GM12864 (cell line): ENCODE measurements at regions not wholly inside any gene's neighbourhood (a gene's known extent, or its start where the extent isn't known, plus 50 kb on each side); places are given as distances from the start of the nearest gene placed in this dataset.
"Not testable (repeated sequence)": the region's sequence is repeated elsewhere in the genome, so short reads cannot be mapped to it uniquely, and the experiment has no call there.

Source experiments
- DNase-seq: peaks from one replicate; pipeline ENCODE4 v3.0.0-alpha.2; 2011; ENCODE audit warnings: low read depth
- H3K4me3 ChIP-seq: 2 replicates; pipeline ENCODE4 v1.5.1; 2011; ENCODE audit warnings: mild to moderate bottlenecking, low read depth, low read length, control low read depth
- TF ChIP-seq, protein P1 (sequence below): IDR thresholded peaks from 2 replicates; pipeline ENCODE4 v1.5.1; 2011; ENCODE audit warnings: low read depth, mild to moderate bottlenecking, moderate library complexity, low read length, control low read depth, inconsistent platforms; ENCODE audit errors: missing control alignments

DNA sequence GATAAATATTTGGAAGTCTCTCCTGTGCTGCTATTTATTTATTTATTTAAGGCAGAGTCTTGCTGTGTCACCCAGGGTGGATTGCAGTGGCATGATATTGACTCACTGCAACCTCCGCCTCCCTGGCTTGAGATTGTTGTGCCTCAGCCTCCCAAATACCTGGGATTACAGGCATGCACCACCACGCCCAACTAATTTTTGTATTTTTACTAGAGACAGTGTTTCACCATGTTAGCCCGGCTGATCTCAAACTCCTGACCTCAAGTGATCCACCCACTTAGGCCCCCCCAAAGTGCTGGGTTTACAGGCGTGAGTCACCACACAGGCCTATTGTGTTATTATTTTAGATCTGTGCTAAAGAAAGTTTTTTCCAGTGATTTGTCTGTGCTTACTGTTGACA lies 225.2 kb downstream of the CCER1 start:
- H3K4me3 ChIP-seq, result no peak overlapping the region
- TF ChIP-seq, protein P1, sequence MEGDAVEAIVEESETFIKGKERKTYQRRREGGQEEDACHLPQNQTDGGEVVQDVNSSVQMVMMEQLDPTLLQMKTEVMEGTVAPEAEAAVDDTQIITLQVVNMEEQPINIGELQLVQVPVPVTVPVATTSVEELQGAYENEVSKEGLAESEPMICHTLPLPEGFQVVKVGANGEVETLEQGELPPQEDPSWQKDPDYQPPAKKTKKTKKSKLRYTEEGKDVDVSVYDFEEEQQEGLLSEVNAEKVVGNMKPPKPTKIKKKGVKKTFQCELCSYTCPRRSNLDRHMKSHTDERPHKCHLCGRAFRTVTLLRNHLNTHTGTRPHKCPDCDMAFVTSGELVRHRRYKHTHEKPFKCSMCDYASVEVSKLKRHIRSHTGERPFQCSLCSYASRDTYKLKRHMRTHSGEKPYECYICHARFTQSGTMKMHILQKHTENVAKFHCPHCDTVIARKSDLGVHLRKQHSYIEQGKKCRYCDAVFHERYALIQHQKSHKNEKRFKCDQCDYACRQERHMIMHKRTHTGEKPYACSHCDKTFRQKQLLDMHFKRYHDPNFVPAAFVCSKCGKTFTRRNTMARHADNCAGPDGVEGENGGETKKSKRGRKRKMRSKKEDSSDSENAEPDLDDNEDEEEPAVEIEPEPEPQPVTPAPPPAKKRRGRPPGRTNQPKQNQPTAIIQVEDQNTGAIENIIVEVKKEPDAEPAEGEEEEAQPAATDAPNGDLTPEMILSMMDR, result no peak
- DNase-seq, result no peak

DNA sequence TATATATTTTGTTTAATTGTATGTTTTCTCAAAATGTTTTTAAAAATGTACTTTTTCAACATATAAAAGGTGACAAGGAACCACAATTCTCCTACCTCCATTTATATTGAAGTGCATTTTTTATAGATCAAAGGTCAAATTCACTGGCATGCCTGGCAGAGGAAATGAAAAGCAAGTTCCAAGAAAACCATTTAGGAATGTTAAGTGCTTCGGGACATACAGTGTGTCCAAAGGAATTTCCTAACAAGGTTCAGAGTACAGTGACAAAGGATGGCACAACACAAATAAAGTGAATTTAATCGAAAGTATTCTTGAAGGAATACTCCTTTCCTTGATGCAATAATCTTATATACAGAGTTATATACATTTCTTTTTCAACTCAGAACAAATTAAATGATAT lies 242.3 kb downstream of the CCER1 start:
- TF ChIP-seq, protein P1, result no peak
- no peak overlapping the region for H3K4me3 ChIP-seq
- DNase-seq, result no peak

DNA sequence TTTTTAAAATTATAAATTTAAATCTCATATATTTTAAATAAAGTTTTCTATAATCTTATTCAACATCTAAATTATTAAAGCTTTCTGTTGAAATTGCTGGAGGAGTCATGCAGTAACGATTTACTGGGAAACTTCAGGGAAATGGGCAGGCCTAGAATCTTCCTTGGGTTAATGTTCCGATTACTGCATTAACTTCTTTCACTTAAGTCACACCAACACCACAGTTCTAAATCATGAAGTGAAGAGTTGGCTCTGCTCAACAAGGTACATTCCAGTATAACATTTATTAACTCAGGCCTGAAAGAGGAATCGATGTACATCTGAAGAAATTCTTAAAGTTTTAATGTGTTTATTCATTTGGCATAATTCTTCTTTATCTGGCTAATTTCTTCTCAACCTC lies 244.3 kb downstream of the CCER1 start:
- TF ChIP-seq, protein P1, result no peak
- H3K4me3 ChIP-seq, result no peak overlapping the region
- DNase-seq, result no peak

DNA sequence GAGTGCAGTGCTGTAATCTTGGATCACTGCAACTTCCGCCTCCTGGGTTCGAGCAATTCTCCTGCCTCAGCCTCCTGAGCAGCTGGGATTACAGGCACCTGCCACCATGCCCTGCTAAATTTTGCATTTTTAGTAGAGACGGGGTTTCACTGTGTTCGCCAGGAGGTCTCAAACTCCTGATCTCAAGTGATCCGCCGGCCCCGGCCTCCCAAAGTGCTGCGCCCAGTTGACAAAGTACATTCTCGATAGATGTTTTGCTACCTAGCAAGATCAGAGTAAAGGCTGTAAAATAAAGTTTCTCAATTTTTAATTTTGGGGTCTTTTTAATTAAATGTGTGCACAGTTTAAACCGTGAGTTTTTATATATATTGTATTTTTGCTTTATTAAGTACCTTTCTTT lies 248.9 kb downstream of the CCER1 start:
- TF ChIP-seq, protein P1, result no peak
- no peak overlapping the region for H3K4me3 ChIP-seq
- DNase-seq, result no peak

DNA sequence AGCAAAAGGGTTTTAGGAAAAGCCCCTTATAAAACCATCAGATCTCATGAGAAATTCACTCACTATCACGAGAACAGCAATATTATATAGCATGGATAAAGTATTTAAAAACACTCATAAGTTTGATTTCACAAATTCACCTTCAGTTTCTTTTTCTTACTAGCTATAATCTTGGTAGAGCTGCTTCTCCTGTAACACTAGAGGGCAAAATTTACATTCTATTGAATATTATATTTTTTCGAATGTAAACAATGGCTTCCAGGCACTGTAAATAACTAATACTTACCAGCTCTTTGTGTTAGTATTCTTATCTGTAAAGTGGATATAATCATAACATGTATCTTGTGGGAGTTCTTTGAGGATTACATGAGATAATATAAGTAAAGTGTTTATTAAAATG lies 259.6 kb downstream of the CCER1 start:
- TF ChIP-seq, protein P1, result no peak
- H3K4me3 ChIP-seq, result no peak overlapping the region

DNA sequence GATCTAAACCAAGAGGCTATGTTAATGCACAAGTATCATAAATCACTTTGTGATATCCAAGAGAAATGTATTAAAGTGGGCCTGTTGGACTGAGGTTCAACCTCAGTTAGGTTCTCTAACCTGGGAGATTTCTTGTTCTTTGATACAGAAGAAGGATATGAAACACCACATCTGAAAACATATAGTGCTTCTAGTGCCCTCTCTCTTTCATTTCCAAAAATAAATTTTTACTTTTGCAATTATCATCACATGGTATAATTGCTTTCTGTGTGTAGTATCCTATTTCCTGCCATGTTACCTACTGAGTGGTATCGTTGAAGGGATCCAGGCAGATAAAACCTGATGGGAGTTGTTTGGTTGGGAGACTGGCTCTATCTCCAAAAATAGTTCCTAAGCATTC lies 264.9 kb downstream of the CCER1 start:
- DNase-seq, result no peak
- H3K4me3 ChIP-seq, result no peak overlapping the region
- TF ChIP-seq, protein P1, result no peak

More for the DNA sequence above, 259.6 kb downstream of the CCER1 start:
- DNase-seq, result no peak

DNA sequence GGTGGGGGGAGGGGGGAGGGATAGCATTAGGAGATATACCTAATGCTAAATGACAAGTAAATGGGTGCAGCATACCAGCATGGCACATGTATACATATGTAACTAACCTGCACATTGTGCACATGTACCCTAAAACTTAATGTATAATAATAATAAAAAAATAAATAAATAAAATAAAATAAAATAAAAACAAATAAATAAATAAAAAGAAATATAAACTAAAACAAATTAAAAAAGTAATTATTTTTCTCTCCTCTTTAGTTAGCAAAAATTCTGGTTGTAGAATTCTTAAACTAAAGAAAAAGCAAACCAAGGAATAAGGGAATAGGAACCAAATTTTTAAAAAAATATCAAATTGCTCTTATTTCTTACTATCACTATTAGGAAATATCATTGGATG lies 267.3 kb downstream of the CCER1 start:
- not testable (repeated sequence) for DNase-seq

DNA sequence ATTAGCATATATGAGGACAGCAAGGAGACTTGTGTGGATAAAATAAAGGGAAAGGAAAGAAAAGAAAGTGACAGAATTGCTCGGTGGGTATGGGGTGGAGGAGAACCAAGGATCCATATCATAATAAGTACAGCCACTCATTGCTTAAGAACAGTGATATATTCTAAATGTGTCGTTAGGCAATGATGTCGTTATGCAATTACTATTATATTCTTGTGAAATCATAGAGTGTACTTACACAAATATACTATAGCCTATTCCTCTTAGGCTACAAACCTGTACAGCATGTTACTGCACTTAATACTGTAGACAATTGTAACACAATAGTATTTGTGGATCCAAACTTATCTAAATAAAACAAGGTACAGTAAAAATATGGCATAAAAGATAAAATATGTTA lies 271.1 kb downstream of the CCER1 start:
- no peak for DNase-seq
- H3K4me3 ChIP-seq, result no peak overlapping the region
- TF ChIP-seq, protein P1, result no peak

More for the DNA sequence above, 267.3 kb downstream of the CCER1 start:
- not testable (repeated sequence) for H3K4me3 ChIP-seq
